Calu3 (cell line): ENCODE measurements at regions not wholly inside any gene's neighbourhood (a gene's known extent, or its start where the extent isn't known, plus 50 kb on each side); places are given as distances from the start of the nearest gene placed in this dataset.

Experiments used
- BruUV-seq: library from RNA; stranded (reverse); fragments of 400-500 nt; replicated peaks from 2 replicates; lab custom pipeline; 2021; lab: Mats Ljungman, UMichigan
- CTCF ChIA-PET: fragments of 300-600 bp; sonication (Branson Sonifier 250); formaldehyde crosslinking; loops from one replicate; lab custom pipeline; 2022; ENCODE audit warnings: antibody characterized with exemption; lab: Charles Lee
- DNase-seq: peaks from one replicate; pipeline ENCODE4 v3.0.0; 2022
- H3K27ac Mint-ChIP-seq: one replicate; pipeline ENCODE4 v1.8.0; 2022; ENCODE audit warnings: mixed read lengths; ENCODE audit not compliant: unreplicated experiment
- H3K27me3 Mint-ChIP-seq: one replicate; pipeline ENCODE4 v1.8.0; 2022; ENCODE audit warnings: mixed read lengths; ENCODE audit not compliant: unreplicated experiment
- H3K36me3 Mint-ChIP-seq: one replicate; pipeline ENCODE4 v1.8.0; 2022; ENCODE audit warnings: mild to moderate bottlenecking, moderate library complexity, mixed read lengths; ENCODE audit not compliant: insufficient read depth, unreplicated experiment
- H3K4me1 Mint-ChIP-seq: one replicate; pipeline ENCODE4 v1.8.0; 2022; ENCODE audit warnings: mild to moderate bottlenecking, low read depth, mixed read lengths; ENCODE audit not compliant: unreplicated experiment
- H3K4me3 Mint-ChIP-seq: one replicate; pipeline ENCODE4 v1.8.0; 2022; ENCODE audit warnings: mild to moderate bottlenecking, low read depth, moderate library complexity, mixed read lengths; ENCODE audit not compliant: unreplicated experiment
- H3K9me3 Mint-ChIP-seq: one replicate; pipeline ENCODE4 v1.8.0; 2022; ENCODE audit warnings: low read depth, mixed read lengths; ENCODE audit not compliant: unreplicated experiment
- CTCF ChIP-seq: fragments of 200-600 bp; IDR thresholded peaks from one replicate; pipeline ENCODE4 v1.8.0; 2022; ENCODE audit warnings: antibody characterized with exemption; ENCODE audit not compliant: unreplicated experiment
- intact Hi-C: fragments of 100-400 bp; cut with micrococcal nuclease; formaldehyde crosslinking; loops from one replicate; pipeline ENCODE4 v1.10.0; 2022; ENCODE audit not compliant: unreplicated experiment

- Mint-ChIP-seq H3K36me3 (no peaks in the 10 kb centered on the region), H3K4me1 (peaks cover 22% of the 10 kb centered on the region), H3K9me3 (no peaks in the 10 kb centered on the region), H3K4me3 (no peak overlapping the region), H3K27ac (no peak overlapping the region), H3K27me3 (no peaks in the 10 kb centered on the region)
- intact Hi-C loops, result no loop called here
- no TSS peak for BruUV-seq
- TF ChIP-seq CTCF, result no peak
- no peak for DNase-seq
- CTCF ChIA-PET, result no interaction called here
Measured at GRCh38 chr4:106587558-106587957, 219.0 kb upstream of the GIMD1 start.

- no peak for TF ChIP-seq CTCF
- CTCF ChIA-PET, result no interaction called here
- no peaks in the 10 kb centered on the region for H3K36me3 Mint-ChIP-seq
- no peaks in the 10 kb centered on the region for H3K9me3 Mint-ChIP-seq
- intact Hi-C loops, result no loop called here
- no peak overlapping the region for H3K27ac Mint-ChIP-seq
- no peak overlapping the region for H3K4me3 Mint-ChIP-seq
- peaks cover 22% of the 10 kb centered on the region for H3K4me1 Mint-ChIP-seq
- no TSS peak for BruUV-seq
- no peak for DNase-seq
- no peaks in the 10 kb centered on the region for H3K27me3 Mint-ChIP-seq
Measured at GRCh38 chr4:106585915-106586349, 217.4 kb upstream of the GIMD1 start.

GRCh38 chr4:106584337-106584989 is 215.9 kb upstream of the GIMD1 start:
- BruUV-seq, result no TSS peak
- intact Hi-C loops, result no loop called here
- no peaks in the 10 kb centered on the region for H3K27me3 Mint-ChIP-seq
- CTCF ChIA-PET, result interaction anchor here (0.6 kb wide), 1 partner anchor 49 kb away, joined by 3 read pairs; no protein-coding TSS in a partner anchor
- no peak for TF ChIP-seq CTCF
- H3K36me3 Mint-ChIP-seq, result no peaks in the 10 kb centered on the region
- H3K4me1 Mint-ChIP-seq, result peaks cover 22% of the 10 kb centered on the region
- no peak overlapping the region for H3K27ac Mint-ChIP-seq
- no peak for DNase-seq
- H3K4me3 Mint-ChIP-seq, result no peak overlapping the region
- H3K9me3 Mint-ChIP-seq, result no peaks in the 10 kb centered on the region

GRCh38 chr4:106583567-106583966 is 215.0 kb upstream of the GIMD1 start:
- Mint-ChIP-seq H3K27ac (peak overlapping the region; percentile 79), H3K9me3 (no peaks in the 10 kb centered on the region), H3K4me3 (no peak overlapping the region), H3K4me1 (peaks cover 22% of the 10 kb centered on the region), H3K36me3 (no peaks in the 10 kb centered on the region), H3K27me3 (no peaks in the 10 kb centered on the region)
- BruUV-seq, result no TSS peak
- DNase-seq, result no peak
- CTCF ChIA-PET, result interaction anchor here (0.7 kb wide), 1 partner anchor 54 kb away, joined by 3 read pairs; no protein-coding TSS in a partner anchor
- intact Hi-C loops, result no loop called here
- TF ChIP-seq CTCF, result no peak
